ENCODE measurements at regions not wholly inside any gene's neighbourhood (a gene's known extent, or its start where the extent isn't known, plus 50 kb on each side); places are given as distances from the start of the nearest gene placed in this dataset.
A peak's percentile ranks its signal among the peaks of the same experiment; 100 is the strongest.

DNA sequence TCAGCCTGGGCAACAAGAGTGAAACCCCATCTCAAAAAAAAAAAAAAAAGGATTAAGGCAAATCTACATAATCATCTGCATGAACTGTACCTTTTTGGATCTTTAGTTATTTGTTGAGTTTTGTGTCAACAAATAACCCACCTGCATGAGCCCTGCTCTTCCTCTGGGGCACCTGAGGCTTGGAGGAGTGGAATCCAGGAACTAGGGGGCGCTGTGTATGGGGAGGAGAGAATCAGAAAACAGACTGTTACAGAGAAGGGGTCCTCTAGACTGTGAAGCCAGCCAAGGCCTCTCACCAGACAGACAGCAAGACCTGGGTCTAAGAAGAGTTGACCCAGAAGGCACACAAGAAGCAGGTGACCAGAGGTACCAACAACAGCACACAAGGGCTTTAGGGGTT, 682.8 kb upstream of the NRP1 start:
- no peak overlapping the region for H3K56ac ChIP-seq (replicated peaks; ENCODE audit: insufficient read length, low read depth, low read length)
- H2BK5ac ChIP-seq (ENCODE audit: low read depth, low read length), result no peak overlapping the region
- no peaks in the 10 kb centered on the region for H3K27me3 ChIP-seq (replicated peaks in 1 of 4; ENCODE audit: control insufficient read depth in 3 of 4, extremely low read depth in 1 of 4, insufficient read depth in 3 of 4, low read length in 3 of 4)
- no peak overlapping the region for H2BK12ac ChIP-seq (ENCODE audit: low read depth, low read length)
- TF ChIP-seq RAD21 (IDR thresholded peaks at IDR 0.05 in 1 of 2, conservative IDR thresholded peaks at IDR 0.05 in 1 of 2; ENCODE audit: low read depth in 2 of 2, low read length in 2 of 2) (peak; percentile 57 to 72), SIX5 (IDR thresholded peaks at IDR 0.05; ENCODE audit: low read depth, low read length) (no peak), BACH1 (IDR thresholded peaks at IDR 0.05; ENCODE audit: low read length) (no peak), TEAD4 (IDR thresholded peaks at IDR 0.05; ENCODE audit: low read depth, low read length) (peak; percentile 83), TCF12 (IDR thresholded peaks at IDR 0.05; ENCODE audit: low read depth, low read length) (no peak), CTCF (IDR thresholded peaks at IDR 0.05; ENCODE audit: control extremely low read depth in 1 of 3, insufficient read depth in 1 of 3, low read depth in 1 of 3, low read length in 3 of 3) (peak; percentile 71 to 98 (median 85))
- TF ChIP-seq, protein P1, sequence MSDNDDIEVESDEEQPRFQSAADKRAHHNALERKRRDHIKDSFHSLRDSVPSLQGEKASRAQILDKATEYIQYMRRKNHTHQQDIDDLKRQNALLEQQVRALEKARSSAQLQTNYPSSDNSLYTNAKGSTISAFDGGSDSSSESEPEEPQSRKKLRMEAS (IDR thresholded peaks at IDR 0.05), result no peak
- H3K4me1 ChIP-seq (replicated peaks in 1 of 4; ENCODE audit: control insufficient read depth in 3 of 4, insufficient read depth in 4 of 4, low read length in 3 of 4), result no peaks in the 10 kb centered on the region; a peak in 1 of 7 replicates
- H4K20me1 ChIP-seq (replicated peaks in 1 of 2; ENCODE audit: control insufficient read depth in 1 of 2, insufficient read depth in 2 of 2, low read length in 2 of 2), result no peaks in the 10 kb centered on the region
- H3K36me3 ChIP-seq (ENCODE audit: control insufficient read depth in 2 of 4, insufficient read depth in 4 of 4, low read length in 3 of 4), result no peaks in the 10 kb centered on the region
- no peak overlapping the region; the same call in 1 of the 2 replicates for H2BK15ac ChIP-seq (ENCODE audit: low read length)
- DNase-seq (ENCODE audit: low read depth in 1 of 2, low spot score in 2 of 2) (peak; percentile 33 to 77), FAIRE-seq (peak; percentile 70)
- no peak overlapping the region for H3K4ac ChIP-seq (replicated peaks; ENCODE audit: insufficient read length, low read depth, low read length)
- H3K79me2 ChIP-seq (ENCODE audit: control insufficient read depth in 1 of 2, insufficient read depth in 2 of 2, low read length in 2 of 2), result no peaks in the 10 kb centered on the region
- H4K91ac ChIP-seq (replicated peaks; ENCODE audit: insufficient read length, low read length), result no peak overlapping the region
- H3K27ac ChIP-seq (ENCODE audit: low read depth, low read length), result no peak overlapping the region
- H3K79me1 ChIP-seq (ENCODE audit: low read depth, low read length), result no peaks in the 10 kb centered on the region
- no peak overlapping the region for H2AK5ac ChIP-seq (ENCODE audit: low read depth, low read length)
- no peak overlapping the region for H3K4me2 ChIP-seq (ENCODE audit: insufficient read depth in 1 of 2, low read depth in 2 of 2, low read length in 2 of 2)
- no peak overlapping the region for H2BK20ac ChIP-seq (ENCODE audit: low read length)
- 20% methylated on average over 1 of the region's 1 CpG; no CpG with 5 or more reads in 1 of the 2 experiments for WGBS, 2 experiments (ENCODE audit: extremely low coverage in 1 of 2, insufficient coverage in 1 of 2, insufficient read length in 1 of 2, insufficient replicate concordance in 2 of 2, low coverage in 1 of 2, low lambda C conversion rate in 2 of 2, missing lambda C conversion rate in 1 of 2)
- no peak overlapping the region for H3K9ac ChIP-seq (replicated peaks in 1 of 4; ENCODE audit: extremely low read depth in 1 of 4, low read depth in 3 of 4, low read length in 3 of 4)
- H4K5ac ChIP-seq (ENCODE audit: insufficient read length, low read depth, low read length), result no peak overlapping the region
- no peak overlapping the region for H3K4me3 ChIP-seq (ENCODE audit: extremely low read depth in 1 of 4, insufficient read depth in 2 of 4, low read depth in 3 of 4, low read length in 4 of 4)
- no peak overlapping the region for H4K8ac ChIP-seq (ENCODE audit: extremely low read depth, insufficient read depth, low read length)
- H3K23me2 ChIP-seq (ENCODE audit: low read depth, low read length), result no peaks in the 10 kb centered on the region
- ChIA-PET POLR2A (ENCODE audit: partially characterized antibody) (interaction anchor here (0.7 kb wide), 1 partner anchor 38 kb away, joined by 4 read pairs; no protein-coding TSS in a partner anchor), CTCF (ENCODE audit: partially characterized antibody) (interaction anchor here (0.5 to 5.9 kb wide), 26 partner anchors 9 to 861 kb away, joined by 3 to 39 read pairs (median 4); no protein-coding TSS in a partner anchor)
- no peak overlapping the region for H3K14ac ChIP-seq (ENCODE audit: insufficient read length)
- no peaks in the 10 kb centered on the region for H3K9me3 ChIP-seq (ENCODE audit: insufficient read depth in 2 of 2, low read depth in 1 of 2, low read length in 1 of 2)
- H2BK120ac ChIP-seq (replicated peaks; ENCODE audit: low read depth, low read length), result no peak overlapping the region
- no peak overlapping the region for H3K18ac ChIP-seq (ENCODE audit: extremely low read depth, low read length)
- H2AFZ ChIP-seq (ENCODE audit: low read length), result peak overlapping the region; percentile 90
- H3K23ac ChIP-seq (ENCODE audit: insufficient read length), result no peak overlapping the region

Measured in H1 (cell line).